Endodermal cell (in vitro differentiated cells): ENCODE measurements at regions not wholly inside any gene's neighbourhood (a gene's known extent, or its start where the extent isn't known, plus 50 kb on each side); places are given as distances from the start of the nearest gene placed in this dataset.

ENCODE experiments used
- DNase-seq: peaks from one replicate; pipeline ENCODE4 v3.0.0-alpha.2; 2017
- H3K27ac ChIP-seq: 2 replicates; pipeline ENCODE4 v1.5.1; 2013; ENCODE audit warnings: mild to moderate bottlenecking, low read depth, low read length, moderate library complexity
- H3K27me3 ChIP-seq: 2 replicates; pipeline ENCODE4 v1.6.1; 2013; ENCODE audit warnings: mild to moderate bottlenecking, low read length, moderate library complexity; ENCODE audit not compliant: insufficient read depth, control insufficient read depth, poor library complexity, severe bottlenecking
- H3K36me3 ChIP-seq: 2 replicates; pipeline ENCODE4 v1.7.0; 2013; ENCODE audit warnings: mild to moderate bottlenecking, low read length, moderate library complexity; ENCODE audit not compliant: control insufficient read depth, insufficient read depth
- H3K4me1 ChIP-seq: one replicate; pipeline ENCODE4 v1.7.0; 2013; ENCODE audit warnings: low read length; ENCODE audit not compliant: control insufficient read depth, insufficient read depth
- H3K4me3 ChIP-seq: 2 replicates; pipeline ENCODE4 v1.5.1; 2013; ENCODE audit warnings: mild to moderate bottlenecking, low read length, moderate library complexity
- H3K9ac ChIP-seq: 2 replicates; pipeline ENCODE4 v1.6.1; 2013; ENCODE audit warnings: mild to moderate bottlenecking, low read length, moderate library complexity; ENCODE audit not compliant: poor library complexity, severe bottlenecking; ENCODE audit errors: extremely low read depth
- H3K9me3 ChIP-seq: 2 replicates; pipeline ENCODE4 v1.6.1; 2013; ENCODE audit warnings: mild to moderate bottlenecking, low read length, moderate library complexity; ENCODE audit not compliant: control insufficient read depth
- H3K27ac Mint-ChIP-seq: 2 replicates; pipeline ENCODE4 v1.8.0; 2020; ENCODE audit warnings: mixed read lengths
- H3K27me3 Mint-ChIP-seq: 2 replicates; pipeline ENCODE4 v1.8.0; 2021; ENCODE audit warnings: mild to moderate bottlenecking, mixed read lengths; ENCODE audit not compliant: insufficient read depth
- H3K36me3 Mint-ChIP-seq: 2 replicates; pipeline ENCODE4 v1.8.0; 2020; ENCODE audit warnings: low read depth, mixed read lengths
- H3K4me1 Mint-ChIP-seq: 2 replicates; pipeline ENCODE4 v1.8.0; 2020; ENCODE audit warnings: mixed read lengths
- H3K4me3 Mint-ChIP-seq: 2 replicates; pipeline ENCODE4 v1.8.0; 2020; ENCODE audit warnings: mild to moderate bottlenecking, moderate library complexity, mixed read lengths
- H3K9me3 Mint-ChIP-seq: 2 replicates; pipeline ENCODE4 v1.8.0; 2020; ENCODE audit warnings: mild to moderate bottlenecking, mixed read lengths
- CTCF ChIP-seq: fragments of 200-600 bp; sonication (generic); conservative IDR thresholded peaks from 2 replicates; pipeline ENCODE4 v1.5.0; 2021; ENCODE audit warnings: antibody characterized with exemption, mild to moderate bottlenecking
- WGBS, 2 experiments: methylation state at CpG; one replicate each; pipeline versions ENCODE4 v1.1.5 to v1.1.7; 2013; ENCODE audit warnings: missing lambda C conversion rate in 2 of 2, mixed read lengths in 1 of 2; ENCODE audit not compliant: insufficient coverage in 1 of 2, insufficient read length in 1 of 2; 5-methylcytosine and 5-hydroxymethylcytosine counted together

- Histone ChIP-seq H3K27me3 (peaks cover 14% of the 10 kb centered on the region), H3K9me3 (no peaks in the 10 kb centered on the region), H3K27ac (no peak overlapping the region), H3K4me1 (no peaks in the 10 kb centered on the region), H3K9ac (no peak overlapping the region), H3K36me3 (no peaks in the 10 kb centered on the region), H3K4me3 (no peak overlapping the region)
- Mint-ChIP-seq H3K9me3 (no peaks in the 10 kb centered on the region), H3K4me1 (peaks cover 10% of the 10 kb centered on the region), H3K4me3 (no peak overlapping the region), H3K27me3 (peaks cover 32% of the 10 kb centered on the region), H3K27ac (no peak overlapping the region), H3K36me3 (no peaks in the 10 kb centered on the region)
- DNase-seq: no peak
- no CpG with 5 or more reads among the region's 1 CpG for WGBS, 2 experiments
- no peak for TF ChIP-seq CTCF
These were observed 105.2 kb upstream of the EGLN3 start for GRCh38 chr14:34056046-34056445.

- Mint-ChIP-seq H3K27me3 (peaks cover 25% of the 10 kb centered on the region), H3K36me3 (no peaks in the 10 kb centered on the region), H3K4me3 (no peak overlapping the region), H3K27ac (no peak overlapping the region), H3K9me3 (no peaks in the 10 kb centered on the region), H3K4me1 (peaks cover 4% of the 10 kb centered on the region)
- Histone ChIP-seq H3K9ac (no peak overlapping the region), H3K4me1 (no peaks in the 10 kb centered on the region), H3K27me3 (peaks cover 8% of the 10 kb centered on the region), H3K4me3 (no peak overlapping the region), H3K36me3 (no peaks in the 10 kb centered on the region), H3K9me3 (no peaks in the 10 kb centered on the region), H3K27ac (no peak overlapping the region)
- 98 to 100% methylated on average over 2 of the region's 2 CpGs for WGBS, 2 experiments
- no peak for DNase-seq
- TF ChIP-seq CTCF: no peak
These were observed 104.5 kb upstream of the EGLN3 start for GRCh38 chr14:34055157-34055950.

GRCh38 chr14:34053666-34054065 lies 102.8 kb upstream of the EGLN3 start:
- no peak for DNase-seq
- Histone ChIP-seq H3K4me3 (no peak overlapping the region), H3K4me1 (no peaks in the 10 kb centered on the region), H3K9ac (no peak overlapping the region), H3K36me3 (no peaks in the 10 kb centered on the region), H3K27ac (no peak overlapping the region), H3K9me3 (no peaks in the 10 kb centered on the region), H3K27me3 (no peaks in the 10 kb centered on the region)
- no peak overlapping the region for H3K27ac Mint-ChIP-seq
- no peak overlapping the region for H3K4me3 Mint-ChIP-seq
- peaks cover 14% of the 10 kb centered on the region for H3K27me3 Mint-ChIP-seq
- H3K36me3 Mint-ChIP-seq: no peaks in the 10 kb centered on the region
- no peaks in the 10 kb centered on the region for H3K9me3 Mint-ChIP-seq
- no peak for TF ChIP-seq CTCF
- peaks cover 4% of the 10 kb centered on the region for H3K4me1 Mint-ChIP-seq
- 95 to 100% methylated on average over 2 to 3 of the region's 3 CpGs for WGBS, 2 experiments
